ENCODE measurements at regions not wholly inside any gene's neighbourhood (a gene's known extent, or its start where the extent isn't known, plus 50 kb on each side); places are given as distances from the start of the nearest gene placed in this dataset.

- Histone ChIP-seq H3K9me3 (ENCODE audit: control insufficient read depth in 4 of 4, insufficient read depth in 3 of 4, low read length in 3 of 4) (peaks cover 0 to 2% (median 0%) of the 10 kb centered on the region in 4 donors), H3K36me3 (ENCODE audit: control insufficient read depth in 4 of 4, insufficient read depth in 4 of 4, low read length in 4 of 4) (no peaks in the 10 kb centered on the region), H3K27ac (ENCODE audit: low read depth in 1 of 2, low read length in 1 of 2) (no peak overlapping the region), H3K4me3 (no peak overlapping the region), H3K4me1 (ENCODE audit: control insufficient read depth in 5 of 5, insufficient read depth in 5 of 5, low read length in 5 of 5) (no peaks in the 10 kb centered on the region), H3K27me3 (ENCODE audit: control insufficient read depth in 3 of 3, insufficient read depth in 3 of 3, low read length in 2 of 3) (peaks cover 0 to 2% (median 2%) of the 10 kb centered on the region in 3 donors), H3K9ac (ENCODE audit: insufficient read depth in 1 of 2, low read length in 2 of 2) (no peak overlapping the region)
- DNase-seq (no peak), ATAC-seq (ENCODE audit: insufficient read depth, low FRiP score) (no peak)
- TF ChIP-seq, protein P1, sequence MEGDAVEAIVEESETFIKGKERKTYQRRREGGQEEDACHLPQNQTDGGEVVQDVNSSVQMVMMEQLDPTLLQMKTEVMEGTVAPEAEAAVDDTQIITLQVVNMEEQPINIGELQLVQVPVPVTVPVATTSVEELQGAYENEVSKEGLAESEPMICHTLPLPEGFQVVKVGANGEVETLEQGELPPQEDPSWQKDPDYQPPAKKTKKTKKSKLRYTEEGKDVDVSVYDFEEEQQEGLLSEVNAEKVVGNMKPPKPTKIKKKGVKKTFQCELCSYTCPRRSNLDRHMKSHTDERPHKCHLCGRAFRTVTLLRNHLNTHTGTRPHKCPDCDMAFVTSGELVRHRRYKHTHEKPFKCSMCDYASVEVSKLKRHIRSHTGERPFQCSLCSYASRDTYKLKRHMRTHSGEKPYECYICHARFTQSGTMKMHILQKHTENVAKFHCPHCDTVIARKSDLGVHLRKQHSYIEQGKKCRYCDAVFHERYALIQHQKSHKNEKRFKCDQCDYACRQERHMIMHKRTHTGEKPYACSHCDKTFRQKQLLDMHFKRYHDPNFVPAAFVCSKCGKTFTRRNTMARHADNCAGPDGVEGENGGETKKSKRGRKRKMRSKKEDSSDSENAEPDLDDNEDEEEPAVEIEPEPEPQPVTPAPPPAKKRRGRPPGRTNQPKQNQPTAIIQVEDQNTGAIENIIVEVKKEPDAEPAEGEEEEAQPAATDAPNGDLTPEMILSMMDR (IDR thresholded peaks at IDR 0.05; ENCODE audit: control extremely low read depth, extremely low read depth): no peak
Measured at GRCh38 chrX:69229436-69229835, 64.2 kb upstream of the PJA1 start.

DNA sequence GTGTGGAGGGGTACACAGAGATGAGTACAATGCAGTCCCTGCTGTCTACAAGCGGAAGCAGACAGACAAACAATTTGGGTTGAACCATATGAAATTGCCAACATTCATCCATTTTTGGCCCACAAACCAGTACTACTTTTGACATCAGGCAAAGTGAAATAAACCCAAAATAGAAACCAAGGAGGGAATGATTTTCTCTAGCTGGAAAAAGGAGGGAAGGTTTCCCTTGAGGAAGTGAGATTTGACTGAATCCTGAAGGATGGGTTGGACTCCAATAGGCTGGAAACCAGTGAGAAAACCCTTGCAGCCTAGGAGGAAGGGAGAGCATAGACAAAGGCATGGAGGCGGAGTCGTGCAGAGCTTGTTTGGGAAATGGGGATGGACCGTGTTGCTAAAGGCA is 63.5 kb upstream of the PJA1 start:
- TF ChIP-seq, protein P1 (IDR thresholded peaks at IDR 0.05; ENCODE audit: control extremely low read depth, extremely low read depth): no peak
- no peaks in the 10 kb centered on the region for H3K36me3 ChIP-seq (ENCODE audit: control insufficient read depth in 4 of 4, insufficient read depth in 4 of 4, low read length in 4 of 4)
- H3K4me1 ChIP-seq (ENCODE audit: control insufficient read depth in 5 of 5, insufficient read depth in 5 of 5, low read length in 5 of 5): no peaks in the 10 kb centered on the region
- no peak overlapping the region for H3K4me3 ChIP-seq
- H3K27ac ChIP-seq (ENCODE audit: low read depth in 1 of 2, low read length in 1 of 2): peak overlapping the region in 1 of 2 donors; percentile 27
- 73 to 77% methylated on average over 4 of the region's 4 CpGs for WGBS, 2 donors
- DNase-seq: peak in 2 of 3 donors; percentile 79 to 83
- peaks cover 0 to 2% (median 0%) of the 10 kb centered on the region in 4 donors for H3K9me3 ChIP-seq (ENCODE audit: control insufficient read depth in 4 of 4, insufficient read depth in 3 of 4, low read length in 3 of 4)
- no peak overlapping the region for H3K9ac ChIP-seq (ENCODE audit: insufficient read depth in 1 of 2, low read length in 2 of 2)
- peaks cover 0 to 2% (median 2%) of the 10 kb centered on the region in 3 donors for H3K27me3 ChIP-seq (ENCODE audit: control insufficient read depth in 3 of 3, insufficient read depth in 3 of 3, low read length in 2 of 3)
- no peak for ATAC-seq (ENCODE audit: insufficient read depth, low FRiP score)

- H3K27ac ChIP-seq (ENCODE audit: low read depth in 1 of 2, low read length in 1 of 2): no peak overlapping the region
- H3K9me3 ChIP-seq (ENCODE audit: control insufficient read depth in 4 of 4, insufficient read depth in 3 of 4, low read length in 3 of 4): no peaks in the 10 kb centered on the region
- H3K4me3 ChIP-seq: no peak overlapping the region
- H3K27me3 ChIP-seq (ENCODE audit: control insufficient read depth in 3 of 3, insufficient read depth in 3 of 3, low read length in 2 of 3): peaks cover 0 to 2% (median 2%) of the 10 kb centered on the region in 3 donors
- H3K9ac ChIP-seq (ENCODE audit: insufficient read depth in 1 of 2, low read length in 2 of 2): no peak overlapping the region
- TF ChIP-seq, protein P1 (IDR thresholded peaks at IDR 0.05; ENCODE audit: control extremely low read depth, extremely low read depth): no peak
- no peaks in the 10 kb centered on the region for H3K36me3 ChIP-seq (ENCODE audit: control insufficient read depth in 4 of 4, insufficient read depth in 4 of 4, low read length in 4 of 4)
- H3K4me1 ChIP-seq (ENCODE audit: control insufficient read depth in 5 of 5, insufficient read depth in 5 of 5, low read length in 5 of 5): peaks cover 0 to 11% (median 0%) of the 10 kb centered on the region in 5 donors
- no peak for ATAC-seq (ENCODE audit: insufficient read depth, low FRiP score)
- DNase-seq: no peak
- WGBS, 2 donors: 66 to 86% methylated on average over 9 of the region's 9 CpGs
Measured at GRCh38 chrX:69226459-69227158, 61.4 kb upstream of the PJA1 start.

All from lung (tissue), 11 donors.